ENCODE measurements at regions not wholly inside any gene's neighbourhood (a gene's known extent, or its start where the extent isn't known, plus 50 kb on each side); places are given as distances from the start of the nearest gene placed in this dataset.

- Histone ChIP-seq H3K36me3 (no peaks in the 10 kb centered on the region), H3K9me3 (no peaks in the 10 kb centered on the region), H3K4me1 (no peaks in the 10 kb centered on the region), H3K27ac (no peak overlapping the region), H3K27me3 (no peaks in the 10 kb centered on the region), H3K4me3 (replicated peaks in 1 of 3) (no peak overlapping the region)
- TF ChIP-seq CTCF (IDR thresholded peaks at IDR 0.05) = no peak
- no peak for TF ChIP-seq POLR2A (IDR thresholded peaks at IDR 0.05)
- no peak for DNase-seq
- intact Hi-C loops (cut with DNase I) = no loop called here
- 42 to 48% methylated on average over 12 to 13 of the region's 13 CpGs for WGBS, 2 donors
Measured at GRCh38 chr7:156179872-156180390, 367.7 kb upstream of the SHH start.

DNA sequence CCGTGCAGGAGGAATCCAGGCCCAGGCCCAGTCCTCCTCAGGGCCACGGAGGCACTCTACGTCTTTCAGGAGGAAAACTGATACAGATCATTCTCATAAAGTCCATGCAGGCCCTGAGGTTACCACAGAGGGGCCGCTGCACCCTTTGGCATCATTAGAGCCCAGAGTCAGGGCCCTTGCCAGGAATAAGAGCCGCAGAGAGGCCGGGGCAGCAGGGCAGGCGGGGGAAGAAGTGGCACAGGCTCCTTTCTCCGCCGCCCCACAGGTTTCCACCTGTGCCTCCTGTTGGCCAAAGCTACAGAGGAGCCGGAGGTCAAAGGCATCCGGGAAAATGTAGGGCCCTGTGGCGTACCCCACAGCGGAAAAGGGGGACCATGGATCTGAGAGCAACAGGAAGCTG is 366.6 kb upstream of the SHH start:
- H3K4me3 ChIP-seq (replicated peaks in 1 of 3) = no peak overlapping the region
- H3K27ac ChIP-seq = no peak overlapping the region
- intact Hi-C loops (cut with DNase I) = no loop called here
- DNase-seq = no peak
- H3K4me1 ChIP-seq = no peaks in the 10 kb centered on the region
- no peaks in the 10 kb centered on the region for H3K9me3 ChIP-seq
- H3K36me3 ChIP-seq = no peaks in the 10 kb centered on the region
- TF ChIP-seq CTCF (IDR thresholded peaks at IDR 0.05) (no peak), POLR2A (IDR thresholded peaks at IDR 0.05) (no peak)
- no peaks in the 10 kb centered on the region for H3K27me3 ChIP-seq
- WGBS, 2 donors = 96 to 98% methylated on average over 13 of the region's 13 CpGs

- Histone ChIP-seq H3K4me1 (no peaks in the 10 kb centered on the region), H3K4me3 (replicated peaks in 1 of 3) (no peak overlapping the region), H3K36me3 (no peaks in the 10 kb centered on the region), H3K27ac (no peak overlapping the region), H3K9me3 (no peaks in the 10 kb centered on the region), H3K27me3 (no peaks in the 10 kb centered on the region)
- TF ChIP-seq CTCF (IDR thresholded peaks at IDR 0.05) (no peak), POLR2A (IDR thresholded peaks at IDR 0.05) (no peak)
- 68 to 72% methylated on average over 15 of the region's 15 CpGs for WGBS, 2 donors
- intact Hi-C loops (cut with DNase I) = no loop called here
- DNase-seq = no peak
Measured at GRCh38 chr7:156178214-156178613, 366.0 kb upstream of the SHH start.

DNA sequence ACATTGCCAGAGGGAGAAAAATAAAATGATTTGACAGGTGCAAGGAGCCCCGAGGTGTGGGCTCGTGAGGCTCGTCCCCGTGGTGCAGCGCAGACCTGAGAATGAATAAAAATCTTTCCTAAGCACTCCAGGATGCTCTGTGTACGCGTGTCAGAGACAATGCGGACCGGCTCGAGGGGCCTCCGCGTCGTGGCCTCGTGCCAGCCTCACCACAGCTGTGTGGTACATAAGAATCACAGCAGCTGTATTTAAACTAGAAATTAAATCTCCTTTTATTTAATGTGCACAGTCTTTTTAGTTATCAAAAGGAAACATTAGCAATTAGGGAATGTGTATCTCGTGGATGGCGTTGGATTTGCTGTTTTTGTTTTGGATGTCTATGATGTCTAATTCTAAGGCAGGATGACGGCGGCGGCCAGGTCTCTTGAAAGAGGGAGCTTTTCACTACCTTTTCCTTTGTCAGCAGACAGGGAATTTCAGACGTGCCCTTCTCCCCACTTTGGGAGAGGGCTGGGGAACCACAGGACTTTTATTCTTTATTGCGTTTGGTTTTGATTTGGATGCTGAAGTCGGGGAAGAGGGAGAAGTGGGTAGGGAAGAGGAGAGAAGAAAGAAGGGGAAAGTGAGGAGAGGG is 365.3 kb upstream of the SHH start:
- intact Hi-C loops (cut with DNase I) = no loop called here
- H3K4me3 ChIP-seq (replicated peaks in 1 of 3) = no peak overlapping the region
- TF ChIP-seq POLR2A (IDR thresholded peaks at IDR 0.05) = no peak
- H3K9me3 ChIP-seq = no peaks in the 10 kb centered on the region
- H3K27me3 ChIP-seq = no peaks in the 10 kb centered on the region
- DNase-seq = no peak
- H3K27ac ChIP-seq = no peak overlapping the region
- H3K4me1 ChIP-seq = no peaks in the 10 kb centered on the region
- H3K36me3 ChIP-seq = no peaks in the 10 kb centered on the region
- 79 to 81% methylated on average over 22 of the region's 22 CpGs for WGBS, 2 donors

- H3K27ac ChIP-seq = no peak overlapping the region
- no peaks in the 10 kb centered on the region for H3K36me3 ChIP-seq
- H3K9me3 ChIP-seq = no peaks in the 10 kb centered on the region
- WGBS, 2 donors = 94 to 96% methylated on average over 7 of the region's 7 CpGs
- no peak for DNase-seq
- intact Hi-C loops (cut with DNase I) = no loop called here
- no peak overlapping the region for H3K4me3 ChIP-seq (replicated peaks in 1 of 3)
- no peak for TF ChIP-seq CTCF (IDR thresholded peaks at IDR 0.05)
- TF ChIP-seq POLR2A (IDR thresholded peaks at IDR 0.05) = no peak
- H3K27me3 ChIP-seq = no peaks in the 10 kb centered on the region
- H3K4me1 ChIP-seq = no peaks in the 10 kb centered on the region
Measured at GRCh38 chr7:156176039-156176438, 363.8 kb upstream of the SHH start.

Measured in thyroid gland (tissue), 4 donors.